HG02759 (cell line): ENCODE measurements at regions not wholly inside any gene's neighbourhood (a gene's known extent, or its start where the extent isn't known, plus 50 kb on each side); places are given as distances from the start of the nearest gene placed in this dataset.

Experiments
- ATAC-seq: cut with Tn5 transposase; IDR thresholded peaks from one replicate; pipeline ENCODE4 v1.9.1; 2021; ENCODE audit warnings: mild to moderate bottlenecking, moderate library complexity; ENCODE audit not compliant: unreplicated experiment

DNA sequence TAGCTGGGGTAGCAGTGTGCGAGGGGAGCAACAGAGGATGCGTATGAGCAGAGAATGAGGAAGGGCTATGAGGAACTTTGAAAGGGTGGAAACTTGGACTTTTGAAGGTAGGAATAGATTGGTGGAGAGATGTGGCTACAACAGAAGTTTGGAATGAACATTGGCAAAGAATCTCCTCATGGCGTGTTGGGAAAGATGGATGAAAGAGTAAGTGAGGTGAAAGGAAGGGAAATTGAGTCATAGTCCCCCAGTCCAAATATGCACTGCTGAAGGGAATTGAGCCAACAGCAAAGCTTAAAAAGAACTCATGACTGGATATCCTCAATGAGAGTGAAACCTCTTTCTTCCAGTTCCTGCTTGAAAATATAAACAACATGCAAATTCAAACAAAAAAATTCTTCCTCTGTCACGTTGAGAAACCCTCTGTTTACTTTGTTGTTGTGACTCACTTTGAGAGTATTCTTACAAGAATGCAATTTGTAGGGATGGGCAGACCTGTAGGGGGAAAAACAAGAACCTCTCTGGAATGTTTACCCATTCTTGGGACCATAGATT, 313.2 kb upstream of the KCNJ16 start:
- ATAC-seq, result no peak

DNA sequence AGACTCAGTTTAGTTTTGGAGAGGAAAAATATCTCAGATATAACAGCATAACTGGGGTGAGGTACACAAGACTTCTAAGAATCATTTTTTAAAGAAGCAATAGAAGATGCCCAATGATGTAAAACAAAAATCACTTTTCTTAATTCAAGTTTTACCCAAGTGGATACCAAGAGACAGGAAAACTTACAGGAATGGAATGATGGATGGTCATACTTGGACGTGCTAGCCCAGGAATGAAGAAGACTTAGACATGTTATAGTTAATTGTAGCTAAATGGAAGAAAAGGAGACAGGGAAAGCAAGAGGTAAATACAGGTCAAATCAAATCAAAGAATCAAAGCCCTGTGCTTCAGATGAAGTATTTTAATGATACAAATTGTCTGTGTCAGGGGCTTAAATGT, 312.7 kb upstream of the KCNJ16 start:
- ATAC-seq, result no peak

DNA sequence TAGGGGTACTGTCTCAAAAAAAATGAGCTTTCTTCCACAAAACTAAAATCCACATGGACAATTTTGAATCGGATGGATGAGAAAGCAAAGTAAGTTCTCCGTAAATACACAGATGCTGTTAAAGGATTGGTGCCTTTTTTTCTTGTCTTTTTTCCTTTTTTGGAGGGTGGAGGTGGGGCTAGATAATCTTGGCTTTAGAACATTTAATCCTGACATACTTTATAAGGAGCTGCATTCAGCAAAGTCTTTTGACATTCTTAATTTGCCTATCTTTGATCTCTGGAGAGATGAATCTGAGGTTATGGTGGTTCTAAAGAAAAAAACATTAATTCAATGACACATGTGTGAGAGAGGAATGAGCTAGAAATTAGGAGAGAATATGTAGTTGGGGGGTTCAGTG, 312.3 kb upstream of the KCNJ16 start:
- ATAC-seq, result no peak

DNA sequence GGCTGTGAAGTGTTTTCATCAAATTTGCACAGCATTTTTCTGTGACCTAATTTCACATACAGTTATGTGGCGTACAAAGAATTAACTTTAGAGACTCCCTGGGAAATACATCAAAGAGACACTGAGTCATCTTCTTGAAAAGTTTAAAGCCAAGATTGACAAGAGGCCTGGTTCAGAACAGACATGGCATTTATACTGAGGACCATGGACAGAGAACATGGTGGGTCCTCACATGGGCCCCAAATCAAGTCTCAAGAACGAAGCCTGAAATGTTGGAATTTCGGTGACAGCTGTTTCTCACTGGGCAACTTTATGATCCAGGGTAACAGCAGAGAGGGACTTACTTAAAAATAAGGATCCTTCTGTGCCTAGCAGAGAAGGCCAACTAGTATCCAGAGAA, 311.5 kb upstream of the KCNJ16 start:
- no peak for ATAC-seq

GRCh38 chr17:69764146-69764545, 310.9 kb upstream of the KCNJ16 start:
- ATAC-seq, result no peak

- ATAC-seq, result no peak
These were observed 306.0 kb upstream of the KCNJ16 start for GRCh38 chr17:69769050-69769449.

GRCh38 chr17:69773081-69773480, 301.9 kb upstream of the KCNJ16 start:
- no peak for ATAC-seq

DNA sequence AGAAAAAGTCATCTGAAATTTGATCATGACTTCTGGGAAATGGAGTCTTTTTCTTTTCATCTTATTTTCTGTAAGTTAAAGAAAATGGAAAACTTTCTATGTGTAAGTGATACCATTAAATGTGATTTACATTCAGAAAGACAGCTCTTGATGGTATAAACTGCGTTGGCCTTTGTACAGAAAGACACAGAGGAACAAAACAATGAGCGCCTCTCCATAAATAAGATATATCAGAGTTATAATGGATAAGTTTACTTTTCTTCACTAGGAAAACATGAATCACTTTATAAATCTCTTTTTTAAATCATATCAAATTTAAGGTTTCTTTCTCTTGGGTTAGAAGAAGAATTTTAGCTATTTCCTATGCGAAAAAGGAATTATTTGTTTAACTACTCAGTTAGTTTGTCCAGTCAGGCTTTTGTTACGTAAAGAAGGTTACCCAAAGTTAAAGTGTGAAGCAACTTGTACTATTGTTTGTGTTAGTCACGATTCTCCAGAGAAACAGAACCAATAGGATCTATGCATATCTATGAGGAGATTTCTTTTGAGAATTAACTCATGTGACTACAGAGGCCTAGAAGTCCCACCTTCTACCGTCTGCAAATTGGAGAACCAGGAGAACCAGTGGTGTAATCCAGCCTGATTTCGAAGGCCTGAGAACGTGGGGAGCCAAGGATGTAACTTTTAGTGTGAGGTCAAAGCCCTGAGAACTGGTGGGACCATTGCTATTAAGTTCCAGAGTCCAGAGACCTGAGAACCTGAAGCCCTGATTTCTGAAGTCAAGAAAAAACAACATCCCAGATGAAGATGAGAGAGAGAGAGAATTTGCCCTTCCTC, 295.4 kb upstream of the KCNJ16 start:
- ATAC-seq, result no peak

DNA sequence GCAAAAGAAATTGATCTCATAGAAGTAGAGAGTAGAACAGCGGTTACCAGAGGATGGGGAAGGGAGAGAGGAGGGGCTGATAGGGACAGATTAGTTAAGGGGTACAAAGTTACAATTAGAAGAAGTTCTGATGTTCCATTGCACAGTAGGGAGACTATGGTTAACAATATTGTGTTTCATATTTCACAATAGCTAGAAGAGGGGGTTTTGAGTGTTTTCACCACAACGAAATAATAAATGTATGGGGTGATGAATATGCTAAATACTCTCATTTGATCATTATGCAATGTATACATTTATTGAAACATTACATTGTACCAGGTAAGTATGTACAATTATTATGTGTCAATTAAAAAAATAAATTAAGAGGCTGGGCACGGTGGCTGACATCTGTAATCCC, 291.2 kb upstream of the KCNJ16 start:
- no peak for ATAC-seq

- no peak for ATAC-seq
These were observed 286.1 kb upstream of the KCNJ16 start for GRCh38 chr17:69788957-69789356.

GRCh38 chr17:69796078-69796477, 278.9 kb upstream of the KCNJ16 start:
- ATAC-seq, result no peak

DNA sequence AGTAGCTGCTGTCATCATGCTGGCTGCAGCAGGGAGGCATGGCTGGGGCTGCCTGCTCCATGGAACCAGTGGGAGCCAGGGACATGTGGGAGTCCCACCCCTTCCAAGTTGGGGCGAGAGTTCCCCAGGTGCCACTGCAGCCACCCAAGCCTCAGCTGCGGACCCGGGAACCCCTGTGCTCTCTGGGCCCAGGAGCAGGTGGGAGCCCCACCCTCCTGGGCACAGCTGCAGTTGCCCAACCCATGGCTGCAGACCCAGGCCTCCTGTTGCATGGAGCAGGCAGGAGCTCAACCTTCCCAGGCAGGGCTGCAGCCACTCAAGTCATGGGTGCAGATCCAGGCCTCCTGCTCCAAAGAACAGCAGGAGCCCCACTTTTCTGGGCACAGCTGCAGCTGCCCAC, 274.2 kb upstream of the KCNJ16 start:
- ATAC-seq, result no peak

DNA sequence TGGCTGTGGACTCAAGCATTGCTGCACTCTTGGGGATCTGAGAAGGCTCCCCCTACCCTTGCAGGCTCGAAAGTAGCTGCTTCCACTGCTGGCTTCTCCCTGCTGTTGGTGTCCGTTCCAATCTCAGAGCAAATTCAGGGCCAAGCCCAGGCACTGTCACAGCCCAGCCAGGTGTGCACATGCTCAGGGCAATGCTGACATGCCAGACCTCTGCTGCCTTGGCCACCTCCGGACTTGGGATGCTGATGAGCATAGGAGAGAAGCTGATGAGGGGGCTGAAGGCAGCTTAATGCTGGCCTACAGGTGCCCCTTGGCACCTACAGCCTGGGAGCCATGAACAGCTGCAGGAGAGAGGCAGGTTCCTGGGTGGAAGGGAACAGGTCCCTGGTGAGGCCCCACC, 273.7 kb upstream of the KCNJ16 start:
- ATAC-seq, result no peak

DNA sequence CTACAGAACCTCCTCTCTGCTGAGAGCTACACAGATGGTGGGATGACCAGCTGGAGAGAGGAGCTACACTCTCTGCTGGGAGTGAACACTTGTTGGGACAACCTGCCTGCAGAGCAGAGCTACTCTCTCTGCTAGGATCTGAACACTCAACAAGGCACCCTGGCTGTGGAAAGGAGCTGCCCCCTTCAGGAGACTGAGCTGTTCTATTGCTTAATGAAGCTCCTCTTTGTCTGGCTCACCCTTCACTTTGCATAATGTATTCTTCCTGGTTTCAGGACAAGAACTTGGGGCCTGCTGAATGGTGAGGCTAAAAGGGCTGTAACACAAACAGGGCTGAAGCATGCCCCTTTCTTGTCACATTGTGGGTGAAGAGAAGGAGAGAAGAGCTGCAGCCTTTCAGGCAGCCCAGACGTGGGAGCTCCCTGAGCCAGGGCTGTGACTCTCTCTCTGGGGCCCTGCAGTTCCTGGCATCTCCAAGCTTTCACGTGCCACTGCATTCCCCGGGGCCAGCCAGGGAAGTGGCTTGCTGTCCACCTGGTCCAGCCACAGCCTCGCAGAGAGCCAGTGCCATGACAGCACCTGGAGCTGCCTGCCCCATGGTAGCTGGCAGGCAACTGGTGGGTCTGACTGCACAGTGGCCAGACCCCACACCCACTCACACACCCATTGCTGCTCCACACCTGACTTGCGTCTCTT, 272.8 kb upstream of the KCNJ16 start:
- no peak for ATAC-seq

DNA sequence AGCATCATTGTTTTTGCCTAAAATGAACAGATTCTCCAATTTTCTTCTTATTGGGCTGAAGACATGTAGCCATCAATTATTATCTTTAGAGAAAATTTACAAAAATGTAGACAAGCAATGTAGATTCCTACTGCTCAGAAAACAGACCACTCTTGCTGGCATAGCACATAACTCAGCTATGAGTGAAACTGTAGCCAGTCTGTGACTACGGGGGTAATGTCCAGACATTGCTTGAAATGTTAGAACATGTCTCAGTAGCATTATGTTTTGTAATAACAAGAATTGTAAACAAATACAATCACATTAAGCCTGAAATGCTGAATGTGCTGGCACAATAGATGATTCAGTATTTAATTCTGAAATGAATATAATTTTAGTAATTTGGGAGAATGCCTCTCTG, 265.7 kb upstream of the KCNJ16 start:
- ATAC-seq, result no peak

GRCh38 chr17:69810326-69810965, 264.6 kb upstream of the KCNJ16 start:
- ATAC-seq, result no peak

GRCh38 chr17:69812240-69812837, 262.7 kb upstream of the KCNJ16 start:
- no peak for ATAC-seq

- no peak for ATAC-seq
These were observed 261.0 kb upstream of the KCNJ16 start for GRCh38 chr17:69814031-69814430.

- ATAC-seq, result no peak
These were observed 259.6 kb upstream of the KCNJ16 start for GRCh38 chr17:69815406-69815805.

- ATAC-seq, result no peak
These were observed 256.6 kb upstream of the KCNJ16 start for GRCh38 chr17:69818467-69818866.
